ENCODE measurements at regions not wholly inside any gene's neighbourhood (a gene's known extent, or its start where the extent isn't known, plus 50 kb on each side); places are given as distances from the start of the nearest gene placed in this dataset.

DNA sequence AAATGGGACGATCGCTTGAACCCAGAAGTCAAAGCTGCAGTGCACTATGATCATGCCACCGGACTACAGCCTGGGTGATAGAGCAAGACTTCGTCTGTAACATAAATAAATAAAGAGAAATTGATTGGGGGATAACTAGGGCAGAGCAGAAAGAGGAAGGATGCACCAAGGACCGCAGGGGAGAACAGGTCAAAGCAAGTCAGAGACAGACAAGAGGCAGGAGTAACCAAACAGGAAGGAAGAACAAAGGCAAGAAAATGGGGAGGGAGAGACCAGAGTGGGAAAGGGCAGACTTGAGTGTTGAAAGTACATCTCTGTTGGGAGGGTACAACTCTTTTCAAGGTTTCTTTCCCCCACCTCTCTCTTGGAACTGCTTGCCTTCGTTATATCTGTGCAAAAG, 50.8 kb upstream of the ELK3 start (continued):
- TF ChIP-seq SAP30 (IDR thresholded peaks at IDR 0.05; ENCODE audit: insufficient read depth, insufficient replicate concordance, low read length) (no peak), TAF1 (IDR thresholded peaks at IDR 0.05; ENCODE audit: low read depth, low read length) (no peak), SRF (IDR thresholded peaks at IDR 0.05; ENCODE audit: low read depth, low read length) (no peak), RAD21 (IDR thresholded peaks at IDR 0.05 in 1 of 2, conservative IDR thresholded peaks at IDR 0.05 in 1 of 2; ENCODE audit: low read depth in 2 of 2, low read length in 2 of 2) (no peak), PHF8 (conservative IDR thresholded peaks at IDR 0.05; ENCODE audit: low read depth, low read length) (no peak)
